HG03354 (cell line): ENCODE measurements at regions not wholly inside any gene's neighbourhood (a gene's known extent, or its start where the extent isn't known, plus 50 kb on each side); places are given as distances from the start of the nearest gene placed in this dataset.
"Not testable (repeated sequence)": the region's sequence is repeated elsewhere in the genome, so short reads cannot be mapped to it uniquely, and the experiment has no call there.

Experiments used
- ATAC-seq: cut with Tn5 transposase; IDR thresholded peaks from one replicate; pipeline ENCODE4 v1.9.1; 2021; ENCODE audit warnings: mild to moderate bottlenecking; ENCODE audit not compliant: unreplicated experiment, poor library complexity, severe bottlenecking

DNA sequence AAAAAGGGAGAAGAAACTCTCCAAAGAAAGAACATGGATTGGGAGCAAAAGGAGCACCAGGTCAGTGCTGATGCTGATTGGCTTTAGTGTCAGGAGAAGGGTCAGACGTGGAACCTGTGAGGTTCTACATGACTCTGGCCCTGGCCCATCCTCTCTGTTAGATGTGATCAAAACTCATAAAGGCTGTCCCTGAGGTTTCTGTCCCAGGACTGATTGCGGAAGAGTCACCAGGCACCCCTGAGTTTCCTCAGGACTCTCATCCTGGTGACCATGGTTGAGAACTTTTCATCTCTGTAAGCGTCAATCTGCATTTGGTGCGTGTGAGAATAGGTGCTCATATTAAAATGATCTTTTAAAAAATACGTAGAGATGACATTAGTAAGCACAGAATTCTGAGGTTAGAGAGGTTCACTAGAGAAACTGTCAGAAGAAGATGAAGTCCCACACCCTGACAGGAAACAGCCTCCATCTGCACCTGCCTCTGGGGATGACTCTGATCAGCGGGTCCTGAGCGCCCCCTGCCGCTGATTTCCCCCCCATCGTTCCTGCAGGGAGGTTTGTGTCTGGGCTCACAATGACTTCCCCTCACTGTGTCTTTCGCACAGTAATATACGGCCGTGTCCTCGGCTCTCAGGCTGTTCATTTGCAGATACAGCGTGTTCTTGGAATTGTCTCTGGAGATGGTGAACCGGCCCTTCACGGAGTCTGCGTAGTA lies 741.8 kb downstream of the TMEM121 start:
- ATAC-seq: no peak

DNA sequence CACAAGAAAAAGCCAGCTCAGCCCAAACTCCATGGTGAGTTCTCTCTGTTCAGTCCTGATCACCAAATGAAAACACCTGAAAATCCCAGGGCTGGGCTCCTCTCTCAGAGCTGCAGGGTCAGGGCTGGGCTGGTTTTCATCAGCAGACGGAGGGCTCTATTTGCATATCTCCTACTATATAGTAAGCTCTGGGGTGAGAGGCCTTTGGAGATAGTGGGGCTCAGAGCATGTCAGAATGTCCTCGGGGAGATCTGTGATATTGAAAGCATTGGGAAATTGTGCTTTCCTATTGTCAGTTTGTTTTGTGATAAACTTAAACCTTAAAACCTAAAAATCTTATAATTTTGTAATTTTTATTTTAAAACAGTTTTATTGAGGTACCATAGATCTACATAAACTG lies 742.6 kb downstream of the TMEM121 start:
- no peak for ATAC-seq

DNA sequence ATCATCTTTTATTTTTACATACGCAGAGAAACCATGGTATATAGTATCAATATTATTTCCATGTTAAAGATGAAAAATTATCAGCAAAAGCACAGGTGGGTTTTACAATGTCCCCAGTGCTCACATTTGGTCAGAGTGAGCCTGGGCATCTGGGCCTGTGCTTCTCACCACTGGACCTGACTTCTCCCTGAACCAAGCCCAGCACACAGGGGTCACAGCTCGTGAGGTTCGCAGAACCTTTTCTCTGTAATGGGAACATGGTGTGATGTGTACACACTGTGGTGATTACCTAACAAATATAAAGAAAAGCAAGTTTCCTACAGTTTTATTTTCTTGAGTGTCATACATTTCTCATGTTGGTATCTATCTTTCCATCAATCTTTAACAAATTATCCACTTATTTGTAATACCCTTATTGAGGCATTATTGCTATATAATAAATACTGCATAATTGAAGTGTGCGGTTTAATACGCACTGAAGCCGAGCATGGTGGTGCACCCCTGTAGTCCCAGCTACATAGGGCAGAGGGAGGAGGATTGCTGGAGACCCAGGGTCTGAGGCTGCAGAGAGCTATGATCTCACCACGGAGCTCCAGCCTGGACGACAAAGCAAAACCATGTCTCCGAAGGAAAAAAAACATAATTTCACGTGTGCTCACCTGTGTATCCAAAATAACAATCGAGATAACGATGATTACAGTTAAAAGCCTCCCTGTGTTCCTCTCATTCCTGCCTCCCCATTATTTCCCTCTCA lies 743.2 kb downstream of the TMEM121 start:
- ATAC-seq: no peak

DNA sequence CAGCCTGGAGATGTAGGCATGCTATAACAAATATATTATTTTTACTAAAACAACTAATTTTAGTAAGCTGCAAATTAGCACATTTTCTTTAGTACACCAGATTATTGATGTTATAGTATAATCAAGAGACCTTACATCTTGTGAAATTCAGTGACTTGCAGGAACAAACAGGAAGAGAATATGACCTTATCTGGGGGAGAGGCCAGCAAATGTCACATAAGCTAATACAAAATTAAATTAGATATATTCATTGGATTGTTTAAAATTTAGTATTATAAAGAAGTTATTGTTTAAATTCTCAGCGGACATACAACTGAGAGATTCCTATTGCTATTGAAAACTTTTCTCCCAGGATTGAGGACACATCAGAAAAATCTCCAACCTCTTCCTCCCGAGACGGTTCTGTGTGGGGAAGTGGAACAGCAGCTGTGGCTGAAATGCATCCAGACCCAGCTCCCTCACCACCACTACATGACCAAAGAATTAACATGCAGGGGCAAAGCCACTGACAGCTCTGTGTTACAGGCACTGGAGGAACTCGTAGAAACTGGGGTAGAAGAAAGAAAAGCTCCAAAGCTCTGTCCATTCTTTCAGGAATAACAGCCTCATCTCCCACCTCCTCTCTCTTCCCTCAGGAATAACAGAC lies 744.2 kb downstream of the TMEM121 start:
- not testable (repeated sequence) for ATAC-seq

DNA sequence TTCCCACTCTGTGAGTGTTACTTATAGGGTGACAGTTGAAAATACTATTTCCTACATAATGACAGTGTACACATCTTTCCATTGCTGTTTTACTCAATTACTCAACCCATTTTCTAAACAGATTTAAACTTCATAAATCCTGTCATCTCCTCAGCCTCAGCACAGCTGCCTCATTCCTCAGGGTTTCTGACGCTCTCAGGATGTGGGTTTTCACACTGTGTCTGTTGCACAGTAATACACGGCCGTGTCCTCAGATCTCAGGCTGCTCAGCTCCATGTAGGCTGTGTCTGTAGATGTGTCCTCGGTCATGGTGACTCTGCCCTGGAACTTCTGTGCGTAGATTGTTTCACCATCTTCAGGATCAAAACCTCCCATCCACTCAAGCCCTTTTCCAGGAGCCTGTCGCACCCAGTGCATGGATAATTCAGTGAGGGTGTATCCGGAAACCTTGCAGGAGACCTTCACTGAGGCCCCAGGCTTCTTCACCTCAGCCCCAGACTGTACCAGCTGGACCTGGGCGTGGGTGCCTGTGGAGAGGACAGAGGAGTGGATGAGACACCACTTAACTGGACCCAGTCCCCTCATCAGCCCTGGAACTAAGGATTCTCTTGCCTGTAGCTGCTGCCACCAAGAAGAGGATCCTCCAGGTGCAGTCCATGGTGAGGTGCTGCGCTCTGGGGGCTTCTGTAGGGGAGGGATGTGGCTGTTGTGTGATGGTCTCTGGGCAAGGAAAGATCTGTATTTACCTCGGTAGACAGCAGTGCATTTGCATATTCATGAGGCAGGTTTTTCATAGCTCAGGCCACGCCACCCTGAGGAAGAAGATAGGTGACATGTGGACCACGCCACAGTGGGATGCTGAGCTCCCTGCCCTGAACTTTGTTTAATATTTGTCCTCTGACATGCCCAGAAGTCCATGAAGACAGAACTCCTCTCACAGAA lies 750.2 kb downstream of the TMEM121 start:
- no peak for ATAC-seq

DNA sequence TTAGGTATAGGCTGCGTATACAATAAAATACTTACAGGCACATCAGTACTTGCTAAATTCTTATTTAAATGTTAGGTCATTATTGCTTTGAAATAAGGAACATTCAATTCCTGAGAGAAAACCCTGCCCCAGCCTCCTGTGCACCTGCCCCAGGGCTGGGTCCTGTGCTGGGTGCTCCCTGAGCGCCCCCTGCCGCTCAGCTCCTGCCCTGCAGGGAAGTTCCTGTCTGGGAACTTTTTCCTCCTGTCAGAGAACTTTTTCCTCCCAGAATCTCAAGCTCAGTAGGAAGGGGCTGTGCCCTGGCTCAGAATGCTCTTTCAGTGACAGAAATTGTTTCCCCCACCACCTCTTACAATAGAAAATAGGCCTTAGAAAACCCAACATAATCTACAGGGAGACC lies 751.1 kb downstream of the TMEM121 start:
- no peak for ATAC-seq

DNA sequence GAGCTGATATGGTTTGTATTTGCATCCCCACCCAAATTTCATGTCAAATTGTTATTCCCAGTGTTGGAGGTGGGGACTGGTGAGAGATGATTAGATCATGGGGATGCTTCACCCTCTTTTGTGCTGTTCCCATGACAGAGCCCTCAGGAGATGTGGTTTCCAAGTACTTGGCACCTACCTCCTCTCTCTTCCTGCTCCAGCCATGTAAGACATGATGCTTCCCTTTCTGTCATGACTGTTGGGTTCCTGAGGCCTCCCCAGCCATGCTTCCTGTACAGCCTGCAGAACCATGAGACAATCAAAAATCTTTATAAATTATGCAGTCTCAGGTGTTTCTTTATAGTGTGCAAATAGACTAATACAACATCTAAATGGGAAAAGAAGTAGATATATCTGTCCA lies 754.5 kb downstream of the TMEM121 start:
- no peak for ATAC-seq

DNA sequence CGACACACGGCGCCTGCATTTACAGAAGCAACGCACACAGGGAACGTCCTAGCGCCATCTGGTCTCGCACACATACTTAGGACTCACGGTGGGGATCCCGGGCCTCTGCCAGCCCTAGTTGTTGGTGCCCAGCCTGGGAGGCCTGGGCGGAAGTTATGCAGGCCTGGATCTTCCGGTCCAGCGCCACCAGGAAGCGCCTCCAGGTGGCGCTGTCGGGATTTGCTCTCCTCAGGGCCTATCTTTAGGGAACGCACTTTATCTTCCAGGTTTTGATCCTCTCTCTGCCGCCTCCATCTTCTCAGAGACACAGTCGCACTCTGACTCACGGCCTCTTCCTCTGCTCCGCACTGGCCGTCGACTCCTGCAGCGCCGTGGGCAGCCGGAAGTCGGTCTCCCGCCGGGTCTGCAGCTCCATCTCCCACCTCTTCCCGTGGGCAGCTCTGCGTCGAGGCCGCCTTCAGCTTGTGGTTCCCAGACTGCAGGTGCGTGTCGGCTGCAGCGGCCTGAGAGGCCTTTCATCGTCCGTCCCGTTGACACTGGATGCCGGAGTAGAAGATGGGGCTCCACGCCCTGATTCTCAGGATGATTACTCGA lies 760.4 kb downstream of the TMEM121 start:
- ATAC-seq: no peak

DNA sequence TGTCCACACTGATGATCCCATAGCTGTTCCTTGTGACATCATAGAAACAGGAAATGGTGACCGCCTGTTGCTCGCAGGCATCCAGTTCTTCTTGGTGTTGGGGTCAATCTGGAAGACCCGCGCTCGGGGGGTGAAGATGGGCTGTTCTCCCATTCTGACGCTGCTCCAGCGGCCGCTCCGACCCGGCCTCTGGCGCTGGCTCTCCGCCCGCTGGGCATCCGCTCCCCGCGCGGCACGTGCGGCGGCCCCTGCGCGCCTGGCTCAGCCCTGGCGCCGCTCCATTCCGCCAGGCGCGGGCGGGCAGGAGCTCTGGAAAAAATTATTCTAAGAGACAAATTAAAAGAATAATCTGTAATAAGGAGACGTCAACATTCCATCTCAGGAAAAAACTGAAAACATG lies 761.1 kb downstream of the TMEM121 start:
- ATAC-seq: no peak

DNA sequence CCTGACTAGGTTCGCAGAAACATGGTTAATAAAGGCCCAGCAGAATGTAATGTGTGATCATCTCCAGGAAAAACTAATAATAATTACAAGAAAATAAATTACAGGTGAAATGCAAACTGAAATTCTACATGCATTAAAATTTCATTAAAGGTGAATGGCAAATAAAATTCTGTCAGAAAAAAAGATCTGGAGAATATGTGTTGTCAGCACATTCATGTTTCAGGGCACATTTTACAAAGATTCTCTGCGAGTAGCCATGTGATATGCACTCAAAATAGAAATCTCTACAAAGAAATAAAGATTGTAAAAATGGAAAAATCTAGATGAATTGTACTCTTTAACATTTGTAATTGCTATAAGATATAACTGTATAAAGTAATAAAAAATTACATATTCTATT lies 765.2 kb downstream of the TMEM121 start:
- ATAC-seq: no peak

DNA sequence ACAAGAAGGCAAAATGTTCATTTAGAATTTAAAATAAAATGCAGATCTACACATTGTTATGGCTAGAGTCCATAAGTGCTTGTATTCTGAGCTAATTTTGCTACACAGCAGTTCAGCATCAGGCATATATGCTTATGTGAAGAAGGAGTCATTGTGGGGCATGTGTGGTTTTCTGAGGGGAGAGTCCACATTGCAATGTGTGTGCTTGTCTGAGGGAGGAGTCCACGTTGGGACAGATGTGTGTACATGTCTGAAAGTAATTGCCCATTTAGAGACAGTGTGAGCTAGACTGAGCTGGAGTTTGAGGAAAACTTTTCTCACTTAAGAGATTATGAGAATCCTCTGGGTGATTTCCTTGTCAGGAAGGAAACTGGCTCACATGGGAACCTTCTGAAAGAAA lies 767.9 kb downstream of the TMEM121 start:
- ATAC-seq: no peak

DNA sequence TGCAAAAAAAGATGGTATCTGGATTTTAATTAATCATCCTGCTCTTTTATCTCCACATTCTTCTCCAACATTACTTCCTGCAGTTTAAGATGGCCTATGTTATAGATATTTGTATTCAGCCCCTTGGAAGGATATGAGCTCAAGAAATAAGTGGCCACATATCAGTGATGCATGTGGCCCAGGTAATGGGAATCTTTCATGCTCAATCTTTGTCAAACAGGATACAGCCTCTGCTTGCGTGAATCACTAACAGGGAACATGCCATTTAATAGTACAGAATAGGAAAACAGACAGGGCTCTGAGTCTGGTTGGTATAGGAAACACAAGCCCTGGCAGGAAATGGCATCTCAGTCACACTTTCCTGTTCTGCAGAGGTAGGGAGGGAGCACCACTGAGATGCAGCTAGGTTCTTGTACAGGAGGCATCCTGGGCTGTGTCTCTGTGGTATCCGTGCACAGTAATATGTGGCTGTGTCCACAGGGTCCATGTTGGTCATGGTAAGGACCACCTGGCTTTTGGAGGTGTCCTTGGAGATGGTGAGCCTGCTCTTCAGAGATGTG lies 774.6 kb downstream of the TMEM121 start:
- not testable (repeated sequence) for ATAC-seq

DNA sequence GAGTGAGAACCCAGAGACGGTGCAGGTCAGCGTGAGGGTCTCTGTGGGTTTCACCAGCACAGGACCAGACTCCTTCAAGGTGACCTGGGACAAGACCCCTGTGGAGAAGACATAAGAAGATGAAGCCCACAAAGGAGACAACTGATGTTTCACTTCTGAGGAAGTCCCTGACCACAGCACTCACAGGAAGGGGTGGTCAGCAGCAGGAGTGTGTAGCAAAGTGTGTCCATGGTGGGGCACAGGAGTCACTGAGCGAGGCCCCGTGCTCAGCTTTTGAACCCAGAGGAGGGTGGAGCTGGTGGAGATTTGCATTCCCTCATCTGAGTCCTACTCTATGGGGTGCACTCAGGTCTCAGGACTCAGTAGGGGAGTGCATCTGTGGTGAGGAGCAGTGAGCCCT lies 775.2 kb downstream of the TMEM121 start:
- not testable (repeated sequence) for ATAC-seq

DNA sequence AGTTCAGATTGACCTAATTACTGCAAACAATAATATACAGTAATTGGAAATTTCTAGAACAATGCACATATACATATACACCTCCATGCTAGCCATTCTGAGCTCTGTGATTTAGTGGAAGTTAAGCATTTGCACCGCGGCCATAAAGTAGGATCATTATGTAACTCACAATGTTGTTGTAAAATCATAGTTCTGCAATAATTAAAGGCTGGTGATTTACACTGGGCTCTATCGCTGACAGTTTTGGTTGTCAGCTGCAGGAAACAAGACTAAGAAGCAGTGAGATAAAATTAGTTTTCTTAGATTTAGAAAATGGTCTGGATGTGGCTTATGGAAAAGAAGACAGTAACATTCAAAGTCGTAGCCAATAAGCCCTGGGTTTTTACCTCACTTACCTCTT lies 776.3 kb downstream of the TMEM121 start:
- ATAC-seq: no peak

DNA sequence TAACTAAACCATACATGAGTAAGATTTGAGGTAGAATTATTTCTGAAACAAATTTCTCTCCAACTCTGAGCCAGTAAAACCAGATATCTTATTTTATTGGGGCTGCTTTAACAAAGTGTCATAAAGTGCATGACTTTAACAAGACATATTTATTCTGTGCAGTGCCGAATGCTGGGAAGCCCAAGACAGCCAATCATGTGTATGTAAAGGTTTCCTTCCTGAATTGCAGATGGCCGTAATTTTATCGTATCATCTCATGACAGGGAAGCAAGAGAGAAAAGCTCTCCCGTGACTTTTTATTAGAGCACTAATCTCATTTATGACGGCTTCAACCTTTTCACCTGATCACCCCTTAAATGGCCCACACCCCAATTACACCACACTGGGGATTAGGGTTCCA lies 777.9 kb downstream of the TMEM121 start:
- ATAC-seq: no peak

DNA sequence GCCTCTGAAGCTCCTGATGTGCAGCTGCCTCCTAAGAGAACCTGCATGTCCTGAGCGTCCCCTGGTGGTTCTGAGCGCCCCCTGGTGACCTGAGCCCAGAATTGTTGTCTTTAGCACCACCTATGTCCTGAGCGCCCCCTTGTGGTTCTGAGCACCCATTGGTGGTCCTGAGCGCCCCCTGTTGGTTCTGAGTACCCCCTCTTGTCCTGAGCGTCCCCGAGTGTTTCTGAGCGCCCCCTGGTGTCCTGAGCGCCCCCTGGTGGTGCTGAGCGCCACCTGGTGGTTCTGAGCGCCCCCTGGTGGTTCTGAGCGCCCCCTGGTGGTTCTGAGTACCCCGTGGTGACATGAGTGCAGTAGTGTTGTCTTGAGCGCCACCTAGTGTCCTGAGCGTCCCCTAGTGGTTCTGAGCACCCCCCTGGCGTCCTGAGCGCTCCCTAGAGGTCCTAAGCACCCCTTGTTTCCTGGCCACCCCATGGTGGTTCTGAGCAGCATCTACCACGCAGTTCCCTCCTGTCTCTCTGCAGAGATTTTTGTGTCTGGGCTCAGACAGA lies 782.5 kb downstream of the TMEM121 start:
- ATAC-seq: peak; percentile 89

DNA sequence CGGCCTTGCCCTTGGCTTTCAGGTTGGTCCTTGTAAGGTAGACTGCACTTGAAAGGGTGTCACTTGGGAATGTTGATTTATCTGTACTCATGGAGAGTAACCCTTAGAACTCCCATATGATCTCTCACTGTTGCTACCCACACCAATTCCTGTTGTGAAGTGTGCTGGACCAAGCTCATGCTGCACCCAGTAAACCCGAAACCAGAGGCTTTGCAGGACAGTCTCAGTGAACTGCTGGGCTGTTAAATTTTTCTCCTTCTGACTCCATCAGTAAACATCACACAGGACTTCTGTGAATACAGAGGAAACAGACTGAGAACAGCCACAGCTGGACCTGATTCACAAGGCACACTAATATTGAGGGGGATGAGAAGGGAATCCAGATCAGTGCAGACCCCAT lies 783.0 kb downstream of the TMEM121 start:
- ATAC-seq: peak; percentile 27

DNA sequence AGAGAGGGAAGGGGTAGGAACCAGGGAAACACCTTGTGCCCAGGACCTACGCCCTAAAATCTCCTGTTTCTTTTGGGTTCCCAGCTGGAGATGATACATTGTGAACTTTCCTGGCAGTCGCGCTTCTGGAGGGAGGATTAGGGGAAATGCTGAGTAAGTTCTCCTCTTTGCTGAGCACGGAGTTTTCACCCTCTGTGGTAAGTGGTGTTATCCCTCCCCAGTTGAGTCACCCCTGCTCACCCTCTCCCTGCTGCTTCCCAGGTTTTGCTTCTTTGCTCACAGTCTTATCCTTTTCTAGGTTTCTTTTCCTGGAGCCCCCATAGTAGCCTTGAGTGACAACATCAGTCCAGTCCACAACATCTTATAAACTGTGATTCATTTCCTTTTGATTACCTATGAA lies 789.1 kb downstream of the TMEM121 start:
- no peak for ATAC-seq

DNA sequence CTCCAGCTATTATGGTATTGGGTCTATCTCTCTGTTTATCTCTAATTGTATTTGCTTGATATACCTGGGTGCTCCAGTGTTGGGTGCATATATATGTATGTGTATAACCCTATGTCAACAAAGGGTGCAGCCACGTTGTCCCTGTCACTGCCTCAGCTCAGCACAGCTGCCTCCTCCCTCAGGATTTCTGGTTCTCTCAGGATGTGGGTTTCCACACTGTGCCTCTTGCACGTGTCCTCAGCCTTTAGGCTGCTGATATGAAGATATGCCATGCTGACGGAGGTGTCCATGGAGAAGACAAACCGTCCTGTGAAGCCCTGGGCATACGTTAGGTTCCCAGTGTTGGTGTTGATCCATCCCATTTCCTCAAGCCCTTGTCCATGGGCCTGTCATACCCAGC lies 791.2 kb downstream of the TMEM121 start:
- ATAC-seq: no peak
